Kidney tubule cell (primary cell): ENCODE measurements at regions not wholly inside any gene's neighbourhood (a gene's known extent, or its start where the extent isn't known, plus 50 kb on each side); places are given as distances from the start of the nearest gene placed in this dataset.
A peak's percentile ranks its signal among the peaks of the same experiment; 100 is the strongest.
"Not testable (repeated sequence)": the region's sequence is repeated elsewhere in the genome, so short reads cannot be mapped to it uniquely, and the experiment has no call there.

Experiments
- DNase-seq: peaks from one replicate; pipeline ENCODE4 v3.0.0-alpha.2; 2018; ENCODE audit warnings: low spot score

- DNase-seq: no peak
These were observed 54.7 kb downstream of the ASCL1 start for GRCh38 chr12:103011974-103012763.

GRCh38 chr12:103012884-103013283, 55.4 kb downstream of the ASCL1 start:
- DNase-seq: no peak

GRCh38 chr12:103013741-103014300, 56.3 kb downstream of the ASCL1 start:
- no peak for DNase-seq

GRCh38 chr12:103016381-103016780, 58.9 kb downstream of the ASCL1 start:
- DNase-seq: no peak

GRCh38 chr12:103020839-103021238, 63.4 kb downstream of the ASCL1 start:
- no peak for DNase-seq

- DNase-seq: no peak
These were observed 64.2 kb downstream of the ASCL1 start for GRCh38 chr12:103021538-103022218.

- DNase-seq: no peak
These were observed 67.2 kb downstream of the ASCL1 start for GRCh38 chr12:103024650-103025049.

- DNase-seq: not testable (repeated sequence)
These were observed 69.2 kb downstream of the ASCL1 start for GRCh38 chr12:103026643-103027042.

GRCh38 chr12:103028881-103029639, 71.6 kb downstream of the ASCL1 start:
- DNase-seq: no peak

GRCh38 chr12:103036581-103037214, 79.2 kb downstream of the ASCL1 start:
- no peak for DNase-seq

GRCh38 chr12:103043531-103044486, 86.3 kb downstream of the ASCL1 start:
- no peak for DNase-seq

GRCh38 chr12:103046154-103046553, 88.7 kb downstream of the ASCL1 start:
- DNase-seq: no peak

GRCh38 chr12:103050273-103050672, 92.8 kb downstream of the ASCL1 start:
- no peak for DNase-seq

- DNase-seq: no peak
These were observed 95.6 kb downstream of the ASCL1 start for GRCh38 chr12:103053089-103053488.

- no peak for DNase-seq
These were observed 116.2 kb downstream of the ASCL1 start for GRCh38 chr12:103073630-103074029.

GRCh38 chr12:103075848-103076247, 118.4 kb downstream of the ASCL1 start:
- no peak for DNase-seq

- no peak for DNase-seq
These were observed 119.8 kb downstream of the ASCL1 start for GRCh38 chr12:103077108-103077773.

GRCh38 chr12:103085541-103085940, 128.1 kb downstream of the ASCL1 start:
- no peak for DNase-seq

- no peak for DNase-seq
These were observed 129.0 kb downstream of the ASCL1 start for GRCh38 chr12:103086471-103086870.

- DNase-seq: peak; percentile 3
These were observed 136.1 kb downstream of the ASCL1 start for GRCh38 chr12:103093499-103094106.
